Endothelial cell of umbilical vein (primary cell): ENCODE measurements at regions not wholly inside any gene's neighbourhood (a gene's known extent, or its start where the extent isn't known, plus 50 kb on each side); places are given as distances from the start of the nearest gene placed in this dataset.

ENCODE experiments used
- BruUV-seq: library from RNA; stranded (reverse); fragments of 400-500 nt; replicated peaks from 2 replicates; lab custom pipeline; 2021; lab: Mats Ljungman, UMichigan
- CTCF ChIA-PET: fragments of 300-600, 350-600 bp; sonication (Branson Sonifier 250); formaldehyde crosslinking; loops from one replicate; lab custom pipeline; 2021; ENCODE audit warnings: antibody characterized with exemption, inconsistent platforms; lab: Charles Lee
- POLR2A ChIA-PET: fragments of 300-600, 350-600 bp; sonication (Branson Sonifier 250); formaldehyde crosslinking; loops from one replicate; lab custom pipeline; 2021; ENCODE audit warnings: antibody characterized with exemption, inconsistent platforms; lab: Charles Lee
- DNase-seq: peaks from one replicate; pipeline ENCODE4 v3.0.0-alpha.2; 2011; ENCODE audit warnings: low read depth, low spot score
- FAIRE-seq: peaks from 2 replicates; lab custom pipeline; 2011; peaks lifted over from hg19 to GRCh38; lab: Jason Lieb, UNC
- H2AFZ ChIP-seq: 2 replicates; pipeline ENCODE4 v1.6.0; 2012; ENCODE audit warnings: low read depth, low read length, control low read depth, inconsistent platforms
- H3K27ac ChIP-seq: 2 replicates; pipeline ENCODE4 v1.5.1; 2011; ENCODE audit warnings: low read depth, mild to moderate bottlenecking, control low read depth, low read length, moderate library complexity; ENCODE audit not compliant: insufficient read depth
- H3K27me3 ChIP-seq, 2 experiments: 2 replicates each; pipeline versions ENCODE4 v1.6.0 to v1.6.1; 2011; ENCODE audit warnings: low read length in 2 of 2, mixed read lengths in 1 of 2; ENCODE audit not compliant: control insufficient read depth in 2 of 2, insufficient read depth in 2 of 2
- H3K36me3 ChIP-seq, 2 experiments: 2 replicates in 1 of 2; 3 replicates in 1 of 2; pipeline ENCODE4 v1.5.1; 2011; ENCODE audit warnings: low read length in 2 of 2, mild to moderate bottlenecking in 1 of 2, moderate library complexity in 1 of 2; ENCODE audit not compliant: control insufficient read depth in 2 of 2, insufficient read depth in 2 of 2; ENCODE audit errors: extremely low read depth in 1 of 2
- H3K4me1 ChIP-seq: 3 replicates; pipeline ENCODE4 v1.5.1; 2011; ENCODE audit warnings: mild to moderate bottlenecking, low read length; ENCODE audit not compliant: control insufficient read depth, insufficient read depth; ENCODE audit errors: extremely low read depth
- H3K4me2 ChIP-seq: 2 replicates; pipeline ENCODE4 v1.6.1; 2011; ENCODE audit warnings: low read length, control low read depth, mixed read lengths; ENCODE audit not compliant: insufficient read depth
- H3K4me3 ChIP-seq, 3 experiments: fragments of 200-600 bp in 1 of 3; sonication (generic), shearing (Covaris generic) in 1 of 3; replicated peaks in 1 of 3; 2 replicates each; pipeline ENCODE4 v1.5.1; 2011 to 2016; ENCODE audit warnings: control low read depth in 3 of 3, low read length in 3 of 3, mild to moderate bottlenecking in 2 of 3, inconsistent platforms in 1 of 3, low read depth in 1 of 3, moderate library complexity in 1 of 3; ENCODE audit not compliant: insufficient read depth in 1 of 3
- H3K79me2 ChIP-seq: 2 replicates; pipeline ENCODE4 v1.6.0; 2012; ENCODE audit warnings: low read length, inconsistent platforms; ENCODE audit not compliant: control insufficient read depth, insufficient read depth
- H3K9ac ChIP-seq: replicated peaks from 2 replicates; pipeline ENCODE3; 2011; ENCODE audit warnings: low read length, control low read depth; ENCODE audit not compliant: insufficient read depth; ENCODE audit errors: extremely low read depth
- H3K9me1 ChIP-seq: replicated peaks from 3 replicates; pipeline ENCODE4 v1.6.0; 2011; ENCODE audit warnings: mild to moderate bottlenecking, low read length; ENCODE audit not compliant: control insufficient read depth, insufficient read depth; ENCODE audit errors: extremely low read depth
- H3K9me3 ChIP-seq: replicated peaks from 2 replicates; pipeline ENCODE4 v1.5.1; 2012; ENCODE audit warnings: low read length, inconsistent platforms; ENCODE audit not compliant: control insufficient read depth, insufficient read depth
- H4K20me1 ChIP-seq: replicated peaks from 2 replicates; pipeline ENCODE3; 2011; ENCODE audit warnings: mild to moderate bottlenecking, low read length; ENCODE audit not compliant: control insufficient read depth, insufficient read depth; ENCODE audit errors: extremely low read depth
- CTCF ChIP-seq, 2 donors: IDR thresholded peaks; 1 replicate in 1 of 2; 2 replicates in 1 of 2; pipeline ENCODE4 v1.5.1; 2011; ENCODE audit warnings: low read length in 2 of 2, mild to moderate bottlenecking in 2 of 2, moderate library complexity in 2 of 2, control low read depth in 1 of 2, inconsistent platforms in 1 of 2, low read depth in 1 of 2; ENCODE audit not compliant: insufficient read depth in 1 of 2; ENCODE audit errors: extremely low read depth in 1 of 2
- EZH2 ChIP-seq: IDR thresholded peaks from 2 replicates; pipeline ENCODE4 v1.6.1; 2012; ENCODE audit warnings: borderline replicate concordance, low read depth, mild to moderate bottlenecking, moderate library complexity, low read length, inconsistent platforms; ENCODE audit not compliant: severe bottlenecking
- FOS ChIP-seq: IDR thresholded peaks from 2 replicates; pipeline ENCODE4 v1.6.1; 2011; ENCODE audit warnings: mild to moderate bottlenecking, low read length, moderate library complexity, borderline replicate concordance; ENCODE audit not compliant: insufficient read depth
- GATA2 ChIP-seq: IDR thresholded peaks from 2 replicates; pipeline ENCODE4 v1.7.0; 2011; ENCODE audit warnings: low read depth, mild to moderate bottlenecking, moderate library complexity, mixed read lengths, low read length; ENCODE audit not compliant: insufficient read length, insufficient read depth
- JUN ChIP-seq: IDR thresholded peaks from 2 replicates; pipeline ENCODE4 v1.6.1; 2011; ENCODE audit warnings: borderline replicate concordance, low read depth; ENCODE audit not compliant: insufficient read length, insufficient read depth
- MAX ChIP-seq: IDR thresholded peaks from 2 replicates; pipeline ENCODE4 v1.6.1; 2011; ENCODE audit not compliant: insufficient read depth, insufficient read length
- MYC ChIP-seq: IDR thresholded peaks from one replicate; pipeline ENCODE4 v1.6.1; 2011; ENCODE audit warnings: mild to moderate bottlenecking, low read depth, low read length
- POLR2A ChIP-seq: IDR thresholded peaks from 2 replicates; pipeline ENCODE4 v1.6.1; 2012; ENCODE audit warnings: low read depth, mild to moderate bottlenecking, control low read depth, low read length
- POLR2AphosphoS5 ChIP-seq: IDR thresholded peaks from 2 replicates; pipeline ENCODE4 v1.6.1; 2012; ENCODE audit warnings: low read depth, mild to moderate bottlenecking, control low read depth, low read length, moderate library complexity; ENCODE audit not compliant: insufficient read depth
- dilution Hi-C: fragments of 300-500 bp; cut with MboI; formaldehyde crosslinking; loops from one replicate; pipeline ENCODE4 v1.15.0; 2019; ENCODE audit warnings: low sequenced_read_pairs; ENCODE audit not compliant: extremely low pct_ligation_motif_present
- intact Hi-C: fragments of 100-400 bp; cut with micrococcal nuclease; formaldehyde crosslinking; loops from one replicate; pipeline ENCODE4 v1.10.0; 2022

DNA sequence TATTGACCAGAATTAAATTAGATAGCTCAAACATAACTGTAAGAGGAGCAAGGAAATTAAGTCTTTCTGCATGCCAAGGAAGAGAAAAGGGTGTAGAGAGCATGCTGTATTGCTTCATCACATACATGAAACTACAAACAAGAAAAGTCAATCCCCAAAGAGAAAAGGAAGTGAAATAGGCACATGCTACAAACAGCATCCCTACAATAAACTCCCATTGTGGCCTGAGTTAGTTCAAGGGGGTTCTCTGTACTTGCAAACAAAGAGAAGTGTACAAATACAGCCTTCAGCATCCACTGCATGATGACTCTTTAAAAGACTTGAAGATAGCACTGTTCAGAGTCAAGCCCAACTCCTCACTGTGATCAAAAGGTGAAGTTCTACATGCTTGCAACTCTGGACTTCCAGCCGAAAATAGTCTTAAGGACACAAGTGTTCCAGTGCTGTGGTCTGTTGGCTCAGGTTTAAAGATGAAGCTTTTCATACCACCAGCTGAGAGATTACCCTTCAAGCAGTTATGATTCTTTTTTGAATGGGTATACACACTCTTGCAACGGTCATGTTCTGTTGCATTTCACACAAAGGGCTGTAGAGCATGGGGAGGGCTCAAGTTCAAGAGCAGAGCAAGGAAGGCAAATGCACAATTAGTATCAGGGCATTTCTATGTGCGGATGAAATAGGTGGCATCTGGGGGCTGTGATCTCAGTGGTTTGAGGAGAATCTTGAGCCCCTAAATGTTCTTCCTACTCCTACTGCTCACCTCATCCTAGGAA lies 534.5 kb downstream of the EBF1 start:
- Histone ChIP-seq H3K4me3 (no peak overlapping the region), H3K27me3 (no peaks in the 10 kb centered on the region), H3K27ac (no peak overlapping the region), H3K79me2 (no peaks in the 10 kb centered on the region), H2AFZ (no peak overlapping the region), H3K9me3 (no peaks in the 10 kb centered on the region), H4K20me1 (no peaks in the 10 kb centered on the region), H3K36me3 (no peaks in the 10 kb centered on the region), H3K9me1 (no peaks in the 10 kb centered on the region), H3K4me1 (no peaks in the 10 kb centered on the region), H3K9ac (no peak overlapping the region), H3K4me2 (no peak overlapping the region)
- POLR2A ChIA-PET: no interaction called here
- CTCF ChIA-PET: no interaction called here
- FAIRE-seq (no peak), DNase-seq (no peak)
- dilution Hi-C loops (no loop called here), intact Hi-C loops (no loop called here)
- no peak for TF ChIP-seq POLR2AphosphoS5
- TF ChIP-seq MAX: no peak
- TF ChIP-seq FOS: no peak
- no peak for TF ChIP-seq MYC
- no peak for TF ChIP-seq CTCF (IDR thresholded peaks at IDR 0.05; ENCODE audit: extremely low read depth in 1 of 2, insufficient read depth in 1 of 2, low read depth in 1 of 2, low read length in 2 of 2)
- no peak for TF ChIP-seq JUN
- TF ChIP-seq POLR2A: no peak
- TF ChIP-seq GATA2: no peak
- no peak for TF ChIP-seq EZH2
- no TSS peak for BruUV-seq
